Common myeloid progenitor, CD34-positive (primary cell): ENCODE measurements at regions not wholly inside any gene's neighbourhood (a gene's known extent, or its start where the extent isn't known, plus 50 kb on each side); places are given as distances from the start of the nearest gene placed in this dataset.

Source experiments
- CTCF ChIA-PET: fragments of 350-600 bp; sonication (Branson Sonifier 250); formaldehyde crosslinking; loops from one replicate; lab custom pipeline; 2021; ENCODE audit warnings: antibody characterized with exemption; lab: Charles Lee
- POLR2A ChIA-PET: fragments of 350-600 bp; sonication (Branson Sonifier 250); formaldehyde crosslinking; loops from one replicate; lab custom pipeline; 2021; ENCODE audit warnings: antibody characterized with exemption; lab: Charles Lee
- DNase-seq, 3 donors: peaks; one replicate each; pipeline versions ENCODE4 v3.0.0 to v3.0.0-alpha.2; 2013
- H3K27ac ChIP-seq, 2 experiments: 1 replicate in 1 of 2; 2 replicates in 1 of 2; pipeline ENCODE4 v1.7.0; 2013; ENCODE audit warnings: inconsistent platforms in 2 of 2, low read length in 2 of 2, mild to moderate bottlenecking in 2 of 2, low read depth in 1 of 2, moderate library complexity in 1 of 2; ENCODE audit not compliant: severe bottlenecking in 2 of 2, insufficient read depth in 1 of 2, poor library complexity in 1 of 2
- H3K27me3 ChIP-seq, 5 experiments: replicated peaks in 2 of 5; 1 replicate in 3 of 5; 2 replicates in 2 of 5; pipeline versions ENCODE4 v1.6.1 to v1.7.0; 2013; ENCODE audit warnings: low read length in 4 of 5, mild to moderate bottlenecking in 2 of 5, moderate library complexity in 2 of 5, inconsistent platforms in 1 of 5; ENCODE audit not compliant: insufficient read depth in 5 of 5, control insufficient read depth in 4 of 5
- H3K36me3 ChIP-seq, 4 experiments: 1 replicate in 2 of 4; 2 replicates in 2 of 4; pipeline versions ENCODE4 v1.6.1 to v1.7.0; 2013; ENCODE audit warnings: low read length in 3 of 4, control low read depth in 1 of 4, mild to moderate bottlenecking in 1 of 4; ENCODE audit not compliant: control insufficient read depth in 4 of 4, insufficient read depth in 4 of 4
- H3K4me1 ChIP-seq, 4 experiments: 1 replicate in 3 of 4; 2 replicates in 1 of 4; pipeline versions ENCODE4 v1.6.1 to v1.7.1; 2013; ENCODE audit warnings: low read length in 3 of 4, mild to moderate bottlenecking in 3 of 4, control low read depth in 1 of 4, inconsistent platforms in 1 of 4, moderate library complexity in 1 of 4; ENCODE audit not compliant: control insufficient read depth in 4 of 4, insufficient read depth in 4 of 4; ENCODE audit errors: control extremely low read depth in 1 of 4
- H3K4me3 ChIP-seq, 7 experiments: 1 replicate in 4 of 7; 2 replicates in 3 of 7; pipeline versions ENCODE4 v1.5.1 to v1.7.0; 2013; ENCODE audit warnings: mild to moderate bottlenecking in 7 of 7, low read length in 6 of 7, moderate library complexity in 6 of 7, inconsistent platforms in 2 of 7, low read depth in 2 of 7, control low read depth in 1 of 7; ENCODE audit not compliant: insufficient read depth in 4 of 7, control insufficient read depth in 1 of 7; ENCODE audit errors: extremely low read depth in 1 of 7
- H3K9me3 ChIP-seq, 5 experiments: 1 replicate in 4 of 5; 2 replicates in 1 of 5; pipeline versions ENCODE4 v1.6.1 to v1.7.1; 2013; ENCODE audit warnings: low read length in 4 of 5, mild to moderate bottlenecking in 2 of 5, inconsistent platforms in 1 of 5, low read depth in 1 of 5, moderate library complexity in 1 of 5; ENCODE audit not compliant: control insufficient read depth in 4 of 5, insufficient read depth in 2 of 5; ENCODE audit errors: control extremely low read depth in 1 of 5
- WGBS: methylation state at CpG from one replicate; pipeline ENCODE4 v1.1.5; 2013; ENCODE audit not compliant: insufficient coverage; 5-methylcytosine and 5-hydroxymethylcytosine counted together

GRCh38 chr14:76551906-76552305 lies 176.0 kb downstream of the ESRRB start:
- Histone ChIP-seq H3K27ac (no peak overlapping the region), H3K36me3 (no peaks in the 10 kb centered on the region), H3K27me3 (peaks cover 0 to 2% (median 0%) of the 10 kb centered on the region in 5 experiments), H3K9me3 (no peaks in the 10 kb centered on the region), H3K4me1 (no peaks in the 10 kb centered on the region), H3K4me3 (no peak overlapping the region)
- no peak for DNase-seq
- ChIA-PET POLR2A (no interaction called here), CTCF (no interaction called here)
- WGBS: 78% methylated on average over 3 of the region's 4 CpGs

GRCh38 chr14:76564471-76565422 lies 188.8 kb downstream of the ESRRB start:
- Histone ChIP-seq H3K9me3 (no peaks in the 10 kb centered on the region), H3K4me3 (no peak overlapping the region), H3K27me3 (peaks cover 0 to 2% (median 0%) of the 10 kb centered on the region in 5 experiments), H3K4me1 (no peaks in the 10 kb centered on the region), H3K27ac (no peak overlapping the region), H3K36me3 (no peaks in the 10 kb centered on the region)
- POLR2A ChIA-PET: interaction anchor here (0.7 kb wide), 1 partner anchor 30 kb away, joined by 5 read pairs; no protein-coding TSS in a partner anchor
- DNase-seq: peak; percentile 21 to 44 (median 35)
- 93% methylated on average over 16 of the region's 18 CpGs for WGBS
- CTCF ChIA-PET: no interaction called here

- Histone ChIP-seq H3K9me3 (no peaks in the 10 kb centered on the region), H3K4me1 (no peaks in the 10 kb centered on the region), H3K27me3 (peaks cover 0 to 2% (median 0%) of the 10 kb centered on the region in 5 experiments), H3K36me3 (no peaks in the 10 kb centered on the region), H3K27ac (no peak overlapping the region), H3K4me3 (no peak overlapping the region)
- POLR2A ChIA-PET: no interaction called here
- CTCF ChIA-PET: no interaction called here
- 100% methylated on average over 1 of the region's 4 CpGs for whole genome bisulfite sequencing
- no peak for DNase-seq
These were observed 190.5 kb downstream of the ESRRB start for GRCh38 chr14:76566439-76566838.

GRCh38 chr14:76574416-76575095 lies 186.7 kb upstream of the VASH1 start:
- ChIA-PET POLR2A (no interaction called here), CTCF (no interaction called here)
- Histone ChIP-seq H3K27ac (no peak overlapping the region), H3K9me3 (peaks cover 0 to 3% (median 0%) of the 10 kb centered on the region in 5 experiments), H3K4me1 (no peaks in the 10 kb centered on the region), H3K4me3 (no peak overlapping the region), H3K36me3 (no peaks in the 10 kb centered on the region), H3K27me3 (peaks cover 0 to 13% (median 0%) of the 10 kb centered on the region in 5 experiments)
- WGBS: 84% methylated on average over 16 of the region's 22 CpGs
- DNase-seq: no peak

- ChIA-PET POLR2A (no interaction called here), CTCF (no interaction called here)
- Histone ChIP-seq H3K4me1 (no peaks in the 10 kb centered on the region), H3K4me3 (no peak overlapping the region), H3K27ac (no peak overlapping the region), H3K27me3 (peaks cover 0 to 13% (median 0%) of the 10 kb centered on the region in 5 experiments), H3K9me3 (peaks cover 0 to 3% (median 0%) of the 10 kb centered on the region in 5 experiments), H3K36me3 (no peaks in the 10 kb centered on the region)
- no peak for DNase-seq
- WGBS: 87% methylated on average over 6 of the region's 9 CpGs
These were observed 186.2 kb upstream of the VASH1 start for GRCh38 chr14:76575108-76575507.

GRCh38 chr14:76576047-76576741 lies 185.1 kb upstream of the VASH1 start:
- DNase-seq: no peak
- Histone ChIP-seq H3K27ac (no peak overlapping the region), H3K36me3 (no peaks in the 10 kb centered on the region), H3K27me3 (peaks cover 0 to 13% (median 5%) of the 10 kb centered on the region in 5 experiments), H3K4me1 (no peaks in the 10 kb centered on the region), H3K9me3 (peaks cover 0 to 3% (median 0%) of the 10 kb centered on the region in 5 experiments), H3K4me3 (no peak overlapping the region)
- WGBS: 81% methylated on average over 8 of the region's 8 CpGs
- ChIA-PET CTCF (no interaction called here), POLR2A (no interaction called here)
